H1 (cell line): ENCODE measurements at regions not wholly inside any gene's neighbourhood (a gene's known extent, or its start where the extent isn't known, plus 50 kb on each side); places are given as distances from the start of the nearest gene placed in this dataset.

ENCODE experiments used
- CTCF ChIA-PET: fragments of 300-600 bp; sonication (Branson Sonifier 250); formaldehyde crosslinking; loops from one replicate; lab custom pipeline; 2021; ENCODE audit not compliant: partially characterized antibody; lab: Charles Lee
- POLR2A ChIA-PET: fragments of 300-600 bp; sonication (Branson Sonifier 250); formaldehyde crosslinking; loops from one replicate; lab custom pipeline; 2021; ENCODE audit warnings: inconsistent platforms; ENCODE audit not compliant: partially characterized antibody; lab: Charles Lee
- DNase-seq, 2 experiments: peaks; one replicate each; pipeline versions ENCODE4 v3.0.0 to v3.0.0-alpha.2; 2010 to 2022; ENCODE audit warnings: low spot score in 2 of 2, low read depth in 1 of 2, mixed read lengths in 1 of 2
- FAIRE-seq: peaks from 2 replicates; lab custom pipeline; 2011; peaks lifted over from hg19 to GRCh38; lab: Jason Lieb, UNC
- H2AFZ ChIP-seq: 2 replicates; pipeline ENCODE4 v1.8.1; 2012; ENCODE audit warnings: low read length, inconsistent platforms
- H2AK5ac ChIP-seq: 2 replicates; pipeline ENCODE4 v1.6.1; 2013; ENCODE audit warnings: low read depth, low read length
- H2BK120ac ChIP-seq: replicated peaks from 2 replicates; pipeline ENCODE3; 2013; ENCODE audit warnings: low read depth, low read length, inconsistent platforms
- H2BK12ac ChIP-seq: 2 replicates; pipeline ENCODE4 v1.6.1; 2013; ENCODE audit warnings: low read depth, low read length
- H2BK15ac ChIP-seq: 2 replicates; pipeline ENCODE4 v1.6.1; 2013; ENCODE audit warnings: low read length
- H2BK20ac ChIP-seq: 2 replicates; pipeline ENCODE4 v1.6.1; 2013; ENCODE audit warnings: low read length
- H2BK5ac ChIP-seq: 2 replicates; pipeline ENCODE4 v1.6.1; 2013; ENCODE audit warnings: low read depth, low read length
- H3K14ac ChIP-seq: 2 replicates; pipeline ENCODE4 v1.6.1; 2013; ENCODE audit warnings: inconsistent platforms; ENCODE audit not compliant: insufficient read length
- H3K18ac ChIP-seq: 2 replicates; pipeline ENCODE4 v1.6.1; 2013; ENCODE audit warnings: low read length; ENCODE audit errors: extremely low read depth
- H3K23ac ChIP-seq: 2 replicates; pipeline ENCODE4 v1.6.1; 2013; ENCODE audit warnings: inconsistent platforms; ENCODE audit not compliant: insufficient read length
- H3K23me2 ChIP-seq: 2 replicates; pipeline ENCODE4 v1.6.1; 2013; ENCODE audit warnings: low read depth, low read length
- H3K27ac ChIP-seq: 2 replicates; pipeline ENCODE4 v1.6.1; 2011; ENCODE audit warnings: low read depth, low read length, inconsistent platforms
- H3K27me3 ChIP-seq, 4 experiments: replicated peaks in 1 of 4; 1 replicate in 1 of 4; 2 replicates in 3 of 4; pipeline versions ENCODE4 v1.6.1 to v1.8.1; 2011 to 2013; ENCODE audit warnings: low read length in 3 of 4, mild to moderate bottlenecking in 3 of 4, inconsistent platforms in 2 of 4, mixed read lengths in 2 of 4, moderate library complexity in 1 of 4; ENCODE audit not compliant: control insufficient read depth in 3 of 4, insufficient read depth in 3 of 4; ENCODE audit errors: extremely low read depth in 1 of 4
- H3K36me3 ChIP-seq, 4 experiments: 2 replicates each; pipeline versions ENCODE4 v1.6.1 to v1.8.1; 2011 to 2013; ENCODE audit warnings: mild to moderate bottlenecking in 4 of 4, low read length in 3 of 4, moderate library complexity in 2 of 4, control low read depth in 1 of 4, inconsistent platforms in 1 of 4; ENCODE audit not compliant: insufficient read depth in 4 of 4, control insufficient read depth in 2 of 4
- H3K4ac ChIP-seq: replicated peaks from 2 replicates; pipeline ENCODE3; 2013; ENCODE audit warnings: low read length, low read depth, mixed read lengths, inconsistent platforms; ENCODE audit not compliant: insufficient read length
- H3K4me1 ChIP-seq, 4 experiments: replicated peaks in 1 of 4; 1 replicate in 1 of 4; 2 replicates in 3 of 4; pipeline versions ENCODE4 v1.6.1 to v1.8.1; 2011 to 2013; ENCODE audit warnings: low read length in 3 of 4, inconsistent platforms in 2 of 4, mixed read lengths in 1 of 4; ENCODE audit not compliant: insufficient read depth in 4 of 4, control insufficient read depth in 3 of 4
- H3K4me2 ChIP-seq, 2 experiments: 2 replicates each; pipeline versions ENCODE4 v1.6.1 to v1.8.1; 2011 to 2013; ENCODE audit warnings: low read depth in 2 of 2, low read length in 2 of 2, control low read depth in 1 of 2, inconsistent platforms in 1 of 2, mild to moderate bottlenecking in 1 of 2; ENCODE audit not compliant: insufficient read depth in 1 of 2
- H3K4me3 ChIP-seq, 4 experiments: fragments of 200-600, 300-600 bp in 1 of 4; sonication (generic), shearing (Covaris generic), sonication (Bioruptor Twin) in 1 of 4; 2 replicates each; pipeline versions ENCODE4 v1.5.1 to v1.8.1; 2011 to 2016; ENCODE audit warnings: low read length in 4 of 4, low read depth in 3 of 4, control low read depth in 2 of 4, inconsistent platforms in 2 of 4, mild to moderate bottlenecking in 2 of 4, mixed read lengths in 1 of 4, moderate library complexity in 1 of 4; ENCODE audit not compliant: insufficient read depth in 2 of 4; ENCODE audit errors: extremely low read depth in 1 of 4
- H3K56ac ChIP-seq: replicated peaks from 2 replicates; pipeline ENCODE3; 2013; ENCODE audit warnings: low read depth, mild to moderate bottlenecking, mixed read lengths, low read length, inconsistent platforms; ENCODE audit not compliant: insufficient read length
- H3K79me1 ChIP-seq: 2 replicates; pipeline ENCODE4 v1.6.1; 2013; ENCODE audit warnings: low read depth, low read length, control low read depth
- H3K79me2 ChIP-seq, 2 experiments: 2 replicates each; pipeline versions ENCODE4 v1.6.1 to v1.8.1; 2012 to 2013; ENCODE audit warnings: low read length in 2 of 2, mild to moderate bottlenecking in 2 of 2, inconsistent platforms in 1 of 2; ENCODE audit not compliant: insufficient read depth in 2 of 2, control insufficient read depth in 1 of 2
- H3K9ac ChIP-seq, 4 experiments: replicated peaks in 1 of 4; 1 replicate in 1 of 4; 2 replicates in 3 of 4; pipeline versions ENCODE4 v1.6.1 to v1.8.1; 2011 to 2013; ENCODE audit warnings: low read depth in 3 of 4, low read length in 3 of 4, control low read depth in 2 of 4, mild to moderate bottlenecking in 2 of 4, moderate library complexity in 2 of 4, inconsistent platforms in 1 of 4; ENCODE audit errors: extremely low read depth in 1 of 4
- H3K9me3 ChIP-seq, 2 experiments: 2 replicates each; pipeline versions ENCODE4 v1.6.1 to v1.8.1; 2012 to 2013; ENCODE audit warnings: mild to moderate bottlenecking in 2 of 2, moderate library complexity in 2 of 2, control low read depth in 1 of 2, inconsistent platforms in 1 of 2, low read depth in 1 of 2, low read length in 1 of 2, mixed read lengths in 1 of 2; ENCODE audit not compliant: insufficient read depth in 2 of 2
- H4K20me1 ChIP-seq, 2 experiments: replicated peaks in 1 of 2; 2 replicates each; pipeline versions ENCODE3 to v1.8.1; 2011 to 2013; ENCODE audit warnings: inconsistent platforms in 2 of 2, low read length in 2 of 2, mild to moderate bottlenecking in 1 of 2; ENCODE audit not compliant: insufficient read depth in 2 of 2, control insufficient read depth in 1 of 2
- H4K5ac ChIP-seq: 2 replicates; pipeline ENCODE4 v1.6.1; 2013; ENCODE audit warnings: low read length, low read depth, mixed read lengths, inconsistent platforms; ENCODE audit not compliant: insufficient read length
- H4K8ac ChIP-seq: 2 replicates; pipeline ENCODE4 v1.8.0; 2013; ENCODE audit warnings: mild to moderate bottlenecking, moderate library complexity, low read length, inconsistent platforms; ENCODE audit not compliant: insufficient read depth; ENCODE audit errors: extremely low read depth
- H4K91ac ChIP-seq: replicated peaks from 2 replicates; pipeline ENCODE3; 2013; ENCODE audit warnings: low read length, mixed read lengths, inconsistent platforms; ENCODE audit not compliant: insufficient read length
- CBX5 ChIP-seq: fragments of 300-800, 300-1000 bp; sonication (generic); IDR thresholded peaks from 2 replicates; pipeline ENCODE4 v1.7.1; 2016; ENCODE audit warnings: antibody characterized with exemption, low read length, low read depth
- CREB1 ChIP-seq: IDR thresholded peaks from 2 replicates; pipeline ENCODE4 v1.6.1; 2012; ENCODE audit warnings: inconsistent platforms
- JUN ChIP-seq: IDR thresholded peaks from 2 replicates; pipeline ENCODE4 v1.6.1; 2011; ENCODE audit warnings: low read depth, mild to moderate bottlenecking, improper control_type of control experiment, low read length
- JUND ChIP-seq: IDR thresholded peaks from 2 replicates; pipeline ENCODE4 v1.6.1; 2011; ENCODE audit warnings: mild to moderate bottlenecking, improper control_type of control experiment, low read length
- MAX ChIP-seq: IDR thresholded peaks from 2 replicates; pipeline ENCODE4 v1.6.1; 2012; ENCODE audit warnings: inconsistent platforms
- SRF ChIP-seq: IDR thresholded peaks from 2 replicates; pipeline ENCODE4 v1.6.1; 2011; ENCODE audit warnings: mild to moderate bottlenecking, low read depth, low read length, moderate library complexity
- TCF12 ChIP-seq: IDR thresholded peaks from 2 replicates; pipeline ENCODE4 v1.6.1; 2011; ENCODE audit warnings: low read depth, mild to moderate bottlenecking, low read length
- YY1 ChIP-seq: IDR thresholded peaks from 2 replicates; pipeline ENCODE4 v1.6.1; 2011; ENCODE audit warnings: low read depth, mild to moderate bottlenecking, low read length
- WGBS, 2 experiments: shearing (Covaris generic) in 1 of 2; methylation state at CpG; one replicate each; pipeline versions ENCODE4 v1.1.6 to v1.1.7; 2013 to 2015; ENCODE audit warnings: low lambda C conversion rate in 2 of 2, mixed read lengths in 2 of 2, inconsistent platforms in 1 of 2, low coverage in 1 of 2, missing lambda C conversion rate in 1 of 2; ENCODE audit not compliant: insufficient replicate concordance in 2 of 2, insufficient coverage in 1 of 2, insufficient read length in 1 of 2; ENCODE audit errors: extremely low coverage in 1 of 2, missing lambda C conversion rate in 1 of 2; 5-methylcytosine and 5-hydroxymethylcytosine counted together

GRCh38 chr12:58425481-58426392, 484.4 kb downstream of the ATP23 start:
- CTCF ChIA-PET = interaction anchor here (1.0 to 4.5 kb wide), 5 partner anchors 18 to 379 kb away, joined by 3 to 36 read pairs (median 3); no protein-coding TSS in a partner anchor
- H3K4me1 ChIP-seq = peaks cover 0 to 21% (median 7%) of the 10 kb centered on the region in 4 experiments; a peak in 5 of 7 replicates
- H4K91ac ChIP-seq = peak overlapping the region; percentile 92
- H4K20me1 ChIP-seq = no peaks in the 10 kb centered on the region
- no peak overlapping the region for H3K56ac ChIP-seq
- peak overlapping the region; percentile 30 for H2BK120ac ChIP-seq
- no peak overlapping the region for H3K14ac ChIP-seq
- H3K4me3 ChIP-seq = peak overlapping the region in 2 of 4 experiments; percentile 21 to 23; a peak in 3 of 8 replicates
- no peak overlapping the region for H4K8ac ChIP-seq
- FAIRE-seq (peak; percentile 28), DNase-seq (no peak)
- H3K79me2 ChIP-seq = no peaks in the 10 kb centered on the region
- no peaks in the 10 kb centered on the region for H3K9me3 ChIP-seq
- H2AFZ ChIP-seq = peak overlapping the region; percentile 82; the same call in 1 of the 2 replicates
- H2BK5ac ChIP-seq = peak overlapping the region; percentile 82
- H3K18ac ChIP-seq = peak overlapping the region; percentile 33
- H3K36me3 ChIP-seq = no peaks in the 10 kb centered on the region
- H2BK20ac ChIP-seq = peak overlapping the region; percentile 88; the same call in 1 of the 2 replicates
- peak overlapping the region; percentile 93; the same call in 1 of the 2 replicates for H2AK5ac ChIP-seq
- no peaks in the 10 kb centered on the region for H3K23me2 ChIP-seq
- H3K23ac ChIP-seq = no peak overlapping the region
- H4K5ac ChIP-seq = peak overlapping the region; percentile 12
- H2BK12ac ChIP-seq = peak overlapping the region; percentile 88; the same call in 1 of the 2 replicates
- POLR2A ChIA-PET = interaction anchor here (1.4 kb wide), 1 partner anchor 10 kb away, joined by 4 read pairs; no protein-coding TSS in a partner anchor
- 68% methylated on average over 6 of the region's 6 CpGs; no CpG with 5 or more reads in 1 of the 2 experiments for WGBS, 2 experiments
- no peaks in the 10 kb centered on the region for H3K79me1 ChIP-seq
- peak overlapping the region; percentile 22 to 65 for H3K4me2 ChIP-seq
- no peaks in the 10 kb centered on the region for H3K27me3 ChIP-seq
- H3K9ac ChIP-seq = peak overlapping the region in 1 of 4 experiments; percentile 29; a peak in 3 of 7 replicates
- peak overlapping the region; percentile 69 for H3K27ac ChIP-seq
- TF ChIP-seq JUN = 0 out of 2 replicates have a peak, but pooled peaks have one; percentile 13
- TF ChIP-seq YY1 = peak; percentile 34; the same call in 1 of the 2 replicates
- TF ChIP-seq JUND = peak; percentile 8; the same call in 1 of the 2 replicates
- no peak for TF ChIP-seq CREB1
- no peak for TF ChIP-seq MAX
- TF ChIP-seq SRF = no peak
- no peak for TF ChIP-seq CBX5
- TF ChIP-seq TCF12 = no peak
- H3K4ac ChIP-seq = no peak overlapping the region
- no peak overlapping the region; the same call in 1 of the 2 replicates for H2BK15ac ChIP-seq
